ENCODE measurements at regions not wholly inside any gene's neighbourhood (a gene's known extent, or its start where the extent isn't known, plus 50 kb on each side); places are given as distances from the start of the nearest gene placed in this dataset.

- DNase-seq, result no peak
Measured at GRCh38 chr12:97347956-97348355, 114.6 kb upstream of the RMST start.

DNA sequence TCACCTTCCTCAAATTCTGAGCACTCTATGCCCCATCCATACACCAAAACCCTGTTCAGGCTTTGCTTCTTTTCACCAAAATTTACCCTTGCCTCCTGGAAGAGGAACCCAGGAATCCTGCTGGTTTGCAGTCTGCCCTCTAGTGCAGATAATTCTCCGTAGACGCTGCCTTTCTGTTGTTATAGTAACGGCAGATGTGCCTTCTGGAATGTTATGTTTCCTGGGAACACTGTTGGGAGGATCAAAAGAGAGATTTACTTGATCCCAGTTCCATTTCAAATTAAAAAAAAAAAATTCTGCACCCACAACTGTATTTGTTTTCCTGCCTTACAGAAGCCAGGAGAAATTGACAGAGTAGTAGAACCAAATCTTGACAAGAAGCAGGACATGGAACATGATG lies 104.2 kb upstream of the RMST start:
- DNase-seq, result no peak

DNA sequence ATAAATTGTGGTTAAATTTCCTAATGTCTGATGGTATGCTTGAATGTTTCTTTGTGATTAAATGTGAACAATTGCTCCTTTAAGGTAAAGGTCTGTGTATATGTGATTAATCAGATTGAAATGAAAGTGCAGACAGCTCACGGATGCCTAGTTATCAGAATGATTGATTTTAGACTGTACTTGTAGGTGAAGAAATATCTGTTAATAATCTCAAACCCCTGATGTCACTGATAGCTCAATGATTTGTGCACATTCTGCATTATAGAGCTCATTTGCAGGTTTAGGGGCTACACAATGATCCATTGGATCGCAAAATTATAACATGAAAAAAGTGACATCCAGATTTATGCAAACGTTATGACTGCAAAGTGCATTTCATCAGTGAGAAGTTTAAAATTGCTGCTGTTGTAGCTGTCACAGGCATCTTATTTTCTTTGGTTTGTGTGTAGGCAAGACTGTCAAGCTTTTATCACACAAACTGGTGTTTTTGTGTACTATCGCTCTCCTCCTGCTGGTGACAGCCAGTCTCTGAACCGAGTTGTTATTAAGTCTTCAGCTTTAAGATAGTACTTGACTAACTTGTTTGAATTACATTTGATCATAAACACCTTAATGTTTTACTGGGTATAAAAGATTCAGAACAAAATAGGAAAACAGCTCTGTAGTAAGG lies 103.4 kb upstream of the RMST start:
- DNase-seq, result no peak

DNA sequence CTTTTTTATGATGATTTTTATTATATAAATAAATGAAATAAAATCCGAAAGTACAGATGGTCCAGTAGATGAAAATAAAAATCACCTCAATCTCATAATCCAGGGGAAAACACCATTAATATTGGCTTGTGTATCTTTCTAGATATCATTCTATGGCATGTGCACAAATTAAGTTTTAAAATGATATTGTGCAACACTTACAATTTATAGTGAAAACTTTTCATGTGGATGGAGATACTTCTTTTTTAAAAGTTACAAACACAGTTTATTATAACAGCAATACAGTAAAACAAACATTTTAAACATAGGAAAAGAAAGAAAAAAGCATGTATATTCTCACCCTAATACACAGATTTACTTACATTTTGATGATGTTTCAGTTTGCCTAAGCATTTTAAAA lies 98.9 kb upstream of the RMST start:
- no peak for DNase-seq

GRCh38 chr12:97368462-97369163 lies 94.0 kb upstream of the RMST start:
- no peak for DNase-seq

- no peak for DNase-seq
Measured at GRCh38 chr12:97375310-97375709, 87.3 kb upstream of the RMST start.

DNA sequence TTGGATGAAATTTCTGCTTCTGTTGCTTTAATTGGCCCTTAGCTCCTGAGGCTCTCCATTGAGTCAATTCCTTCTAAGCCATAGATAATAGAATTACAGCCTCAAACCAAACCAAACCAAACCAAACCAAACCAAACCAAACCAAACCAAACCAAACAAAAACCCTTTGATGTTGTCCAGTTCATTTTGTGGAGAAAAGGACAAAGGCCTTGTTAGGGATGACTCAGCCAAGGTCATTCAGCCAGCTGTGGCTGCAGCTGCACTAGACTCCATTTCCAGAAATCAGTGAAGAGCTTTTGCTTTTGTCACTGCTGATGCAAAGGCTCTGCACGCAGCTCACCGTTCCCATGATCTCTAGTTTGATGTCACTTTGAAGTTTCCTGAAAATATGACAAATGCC lies 82.2 kb upstream of the RMST start:
- DNase-seq, result no peak

- DNase-seq, result no peak
Measured at GRCh38 chr12:97385121-97385520, 77.5 kb upstream of the RMST start.

- DNase-seq, result no peak
Measured at GRCh38 chr12:97386133-97386581, 76.4 kb upstream of the RMST start.

DNA sequence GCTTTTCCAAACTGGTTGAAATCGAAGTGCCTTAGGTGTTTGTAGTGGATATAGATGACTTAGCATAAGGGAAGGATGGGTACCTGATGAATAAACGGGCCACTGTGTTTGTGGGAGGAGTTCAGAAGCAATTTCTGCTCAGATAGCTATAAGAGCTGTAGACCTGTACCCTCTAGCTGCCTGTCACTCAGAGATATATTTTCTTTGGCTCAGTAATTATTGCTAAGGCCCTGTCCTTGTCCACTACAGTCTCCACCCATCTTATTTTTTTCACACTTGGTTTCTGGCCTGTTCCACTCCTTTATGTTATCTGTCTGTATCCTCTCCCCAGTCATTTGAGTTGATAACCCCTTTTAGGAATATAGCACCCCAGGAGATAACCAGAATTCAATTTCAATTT lies 74.8 kb upstream of the RMST start:
- DNase-seq, result no peak

DNA sequence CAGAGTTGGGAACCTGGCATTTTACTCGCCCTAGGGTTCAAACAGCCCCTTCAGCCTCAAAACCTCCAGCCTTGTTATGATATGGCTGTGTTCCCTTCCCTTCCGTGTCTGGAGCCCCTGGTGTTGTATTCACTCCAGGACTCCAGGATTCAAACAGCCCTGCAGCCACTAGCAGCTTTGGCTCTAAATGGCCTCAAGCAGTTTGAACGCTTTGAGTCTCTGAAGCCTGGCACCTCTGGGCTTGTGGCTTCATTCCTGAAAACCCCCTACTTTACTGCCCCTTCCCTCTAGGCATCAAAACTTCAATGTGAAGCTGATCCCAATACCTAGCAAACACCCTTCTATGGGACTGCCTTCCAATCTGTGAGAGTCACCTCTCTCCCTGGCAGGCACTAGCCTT lies 67.9 kb upstream of the RMST start:
- no peak for DNase-seq

GRCh38 chr12:97397008-97397407 lies 65.6 kb upstream of the RMST start:
- DNase-seq, result no peak

DNA sequence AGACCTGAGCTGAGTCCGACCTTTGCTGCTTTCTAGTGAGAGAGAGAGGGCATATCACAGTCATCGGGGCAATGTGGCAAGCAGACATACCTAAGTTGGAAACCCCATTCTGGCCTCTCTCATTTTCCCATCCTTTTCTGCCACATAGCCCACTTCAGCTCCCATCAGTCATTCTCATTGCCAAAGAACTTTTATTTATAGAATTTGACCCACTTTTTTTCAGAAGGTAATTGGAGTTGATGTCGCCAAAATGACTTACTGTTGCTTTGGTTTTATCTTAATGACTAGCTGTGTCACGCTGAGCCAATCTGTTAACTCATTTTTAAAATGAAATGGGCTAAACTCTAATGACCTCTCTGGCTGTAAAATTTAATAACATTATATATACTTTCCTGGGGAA lies 63.9 kb upstream of the RMST start:
- DNase-seq, result no peak

DNA sequence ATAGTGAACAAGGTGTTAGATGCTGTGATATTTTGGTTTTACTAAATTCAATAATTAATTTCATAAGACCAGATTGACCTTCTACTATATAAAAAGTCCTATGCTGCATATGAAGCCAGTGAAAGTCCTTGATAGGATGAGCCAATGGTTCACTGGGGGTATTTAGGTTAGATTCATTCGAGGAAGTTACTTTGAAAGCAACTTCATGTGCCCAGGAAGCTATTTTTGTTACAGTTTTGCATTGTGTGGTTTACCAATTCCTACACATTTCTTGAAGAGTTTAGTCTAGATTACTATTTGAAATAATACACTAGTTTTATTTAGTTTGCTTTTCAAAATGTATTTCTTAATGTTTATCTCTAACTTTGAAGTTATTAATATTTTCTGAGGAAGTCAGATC lies 58.5 kb upstream of the RMST start:
- DNase-seq, result no peak

DNA sequence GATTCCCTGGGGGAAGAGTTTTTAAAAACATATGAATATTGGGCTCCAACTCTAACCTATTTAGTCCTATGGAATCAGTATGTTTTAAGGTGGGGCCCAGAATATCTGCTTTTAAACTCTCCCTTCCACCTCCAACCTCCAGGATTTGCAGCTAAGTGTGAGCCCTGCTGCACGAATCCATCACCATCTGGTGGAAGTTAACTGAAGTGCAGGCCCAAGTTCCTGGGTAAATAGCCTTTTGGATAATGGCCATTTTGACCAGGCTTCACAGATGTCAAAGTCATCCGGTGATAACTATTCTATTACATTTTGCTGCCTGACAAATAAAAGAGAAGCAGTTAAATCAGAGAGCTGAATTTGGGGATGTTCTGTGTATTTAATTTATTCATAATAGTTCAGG lies 58.1 kb upstream of the RMST start:
- DNase-seq, result no peak

- DNase-seq, result no peak
Measured at GRCh38 chr12:97408363-97408762, 54.2 kb upstream of the RMST start.

DNA sequence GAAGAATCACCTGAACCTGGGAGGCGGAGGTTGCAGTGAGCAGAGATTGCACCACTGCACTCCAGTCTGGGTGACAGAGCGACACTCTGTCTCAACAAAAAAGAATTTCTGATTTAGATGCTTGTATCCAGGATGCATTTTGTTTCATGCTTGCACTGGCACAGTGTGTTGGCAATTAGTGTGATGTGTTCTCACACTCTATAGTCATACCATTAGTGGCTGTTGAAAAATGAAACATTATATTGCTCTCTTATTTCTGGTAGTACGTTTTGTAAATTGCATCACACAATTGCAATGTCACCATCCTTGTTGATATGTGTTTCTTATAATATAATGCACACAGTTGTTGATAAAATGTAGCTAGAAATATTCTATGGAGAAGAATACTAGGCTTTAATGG lies 51.3 kb upstream of the RMST start:
- DNase-seq, result no peak

Measured in CD4-positive, alpha-beta T cell treated with Interleukin-21 for 1 hour (primary cell).